Hepatocyte (in vitro differentiated cells): ENCODE measurements at regions not wholly inside any gene's neighbourhood (a gene's known extent, or its start where the extent isn't known, plus 50 kb on each side); places are given as distances from the start of the nearest gene placed in this dataset.

Experiments
- DNase-seq: peaks from one replicate; pipeline ENCODE4 v3.0.0-alpha.2; 2016; ENCODE audit warnings: low spot score
- H2AFZ ChIP-seq: fragments of 200-600 bp; sonication (generic); 2 replicates; pipeline ENCODE4 v1.6.0; 2016; ENCODE audit warnings: antibody characterized with exemption, mild to moderate bottlenecking
- H3K27ac ChIP-seq: fragments of 200-600 bp; sonication (generic); 2 replicates; pipeline ENCODE4 v1.5.1; 2016; ENCODE audit warnings: mild to moderate bottlenecking
- H3K27me3 ChIP-seq: fragments of 200-600 bp; sonication (generic); 2 replicates; pipeline ENCODE4 v1.6.1; 2016
- H3K36me3 ChIP-seq: fragments of 200-600 bp; sonication (generic); replicated peaks from 2 replicates; pipeline ENCODE4 v1.5.1; 2016; ENCODE audit warnings: low read depth; ENCODE audit not compliant: insufficient read depth
- H3K4me1 ChIP-seq: fragments of 200-600 bp; sonication (generic); 2 replicates; pipeline ENCODE4 v1.5.1; 2016; ENCODE audit warnings: mild to moderate bottlenecking, moderate library complexity; ENCODE audit not compliant: insufficient read depth
- H3K4me2 ChIP-seq: fragments of 200-600 bp; sonication (generic); 2 replicates; pipeline ENCODE4 v1.6.0; 2016
- H3K4me3 ChIP-seq: fragments of 200-600 bp; sonication (generic); 2 replicates; pipeline ENCODE4 v1.5.1; 2016; ENCODE audit warnings: mild to moderate bottlenecking
- H3K79me2 ChIP-seq: fragments of 200-600 bp; sonication (generic); 2 replicates; pipeline ENCODE4 v1.6.0; 2017; ENCODE audit warnings: mild to moderate bottlenecking
- H3K9me2 ChIP-seq: fragments of 200-600 bp; sonication (generic); replicated peaks from 2 replicates; pipeline ENCODE4 v1.6.0; 2017; ENCODE audit warnings: mild to moderate bottlenecking; ENCODE audit not compliant: insufficient read depth
- H3K9me3 ChIP-seq: fragments of 200-600 bp; sonication (generic); 2 replicates; pipeline ENCODE4 v1.5.1; 2016; ENCODE audit warnings: low read depth, mild to moderate bottlenecking
- H4K20me1 ChIP-seq: fragments of 200-600 bp; sonication (generic); 2 replicates; pipeline ENCODE4 v1.6.0; 2016; ENCODE audit warnings: mild to moderate bottlenecking; ENCODE audit not compliant: insufficient read depth, poor library complexity, severe bottlenecking
- CTCF ChIP-seq: fragments of 200-600 bp; sonication (generic); IDR thresholded peaks from 2 replicates; pipeline ENCODE4 v1.5.1; 2016; ENCODE audit warnings: antibody characterized with exemption, mild to moderate bottlenecking; ENCODE audit not compliant: poor library complexity
- EZH2 ChIP-seq: fragments of 200-600 bp; sonication (generic); IDR thresholded peaks from 2 replicates; pipeline ENCODE4 v1.6.1; 2016; ENCODE audit warnings: antibody characterized with exemption, mild to moderate bottlenecking, borderline replicate concordance
- EZH2phosphoT487 ChIP-seq: fragments of 200-600 bp; sonication (generic); IDR thresholded peaks from one replicate; pipeline ENCODE4 v1.6.1; 2018; ENCODE audit warnings: antibody characterized with exemption, mild to moderate bottlenecking, low read depth, moderate library complexity; ENCODE audit not compliant: unreplicated experiment, severe bottlenecking
- WGBS: methylation state at CpG from one replicate; pipeline ENCODE4 v1.1.6; 2016; ENCODE audit warnings: low lambda C conversion rate; ENCODE audit errors: missing lambda C conversion rate; 5-methylcytosine and 5-hydroxymethylcytosine counted together

DNA sequence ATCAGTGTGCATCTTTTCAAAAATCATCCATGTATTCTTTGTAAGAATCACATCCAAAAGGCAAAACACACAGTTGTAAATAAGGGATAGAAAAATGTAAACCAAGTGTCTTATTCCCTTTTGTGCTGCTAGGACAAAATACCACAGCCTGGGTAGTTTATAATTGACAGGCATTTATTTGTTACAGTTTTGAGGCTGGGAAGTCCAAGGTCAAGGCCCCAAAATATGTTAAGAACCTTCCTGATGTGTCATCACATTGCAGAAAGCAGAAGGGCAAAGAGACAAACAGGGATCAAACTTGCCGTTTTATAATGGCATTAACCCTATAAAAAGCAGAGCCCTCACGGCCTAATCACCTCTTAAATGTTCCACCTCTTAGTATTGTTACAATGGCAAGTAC is 364.8 kb downstream of the MED10 start:
- no peak overlapping the region for H3K4me2 ChIP-seq
- DNase-seq: no peak
- no peak overlapping the region for H2AFZ ChIP-seq
- H3K27me3 ChIP-seq: no peaks in the 10 kb centered on the region
- no peaks in the 10 kb centered on the region for H3K9me3 ChIP-seq
- H3K27ac ChIP-seq: no peak overlapping the region
- no peak overlapping the region for H3K4me3 ChIP-seq
- no peaks in the 10 kb centered on the region for H3K79me2 ChIP-seq
- no peaks in the 10 kb centered on the region for H3K4me1 ChIP-seq
- H4K20me1 ChIP-seq: no peaks in the 10 kb centered on the region
- no peaks in the 10 kb centered on the region for H3K9me2 ChIP-seq
- no peaks in the 10 kb centered on the region for H3K36me3 ChIP-seq
- 78% methylated on average over 2 of the region's 2 CpGs for WGBS
- TF ChIP-seq EZH2: no peak
- no peak for TF ChIP-seq EZH2phosphoT487
- no peak for TF ChIP-seq CTCF

DNA sequence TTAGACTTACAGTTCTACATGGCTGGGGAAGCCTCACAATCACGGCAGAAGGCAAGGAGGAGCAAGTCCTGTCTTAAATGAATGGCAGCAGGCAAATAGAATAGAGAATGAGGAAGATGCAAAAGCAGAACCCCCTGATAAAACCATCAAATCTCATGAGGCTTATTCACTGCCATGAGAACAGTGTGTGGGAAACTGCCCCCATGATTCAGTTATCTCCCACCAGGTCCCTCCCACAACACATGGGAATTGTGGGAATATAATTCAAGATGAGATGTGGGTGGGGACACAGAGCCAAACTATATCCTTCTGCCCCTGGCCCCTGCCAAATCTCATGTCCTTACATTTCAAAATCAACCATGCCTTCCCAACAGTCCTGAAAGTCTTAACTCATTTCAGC is 367.1 kb downstream of the MED10 start:
- H3K4me2 ChIP-seq: no peak overlapping the region
- WGBS: 65% methylated on average over 1 of the region's 1 CpG
- no peak overlapping the region for H3K27ac ChIP-seq
- H3K9me2 ChIP-seq: no peaks in the 10 kb centered on the region
- no peaks in the 10 kb centered on the region for H3K9me3 ChIP-seq
- H3K79me2 ChIP-seq: no peaks in the 10 kb centered on the region
- no peaks in the 10 kb centered on the region for H3K4me1 ChIP-seq
- no peak overlapping the region for H2AFZ ChIP-seq
- H3K4me3 ChIP-seq: no peak overlapping the region
- H4K20me1 ChIP-seq: no peaks in the 10 kb centered on the region
- H3K27me3 ChIP-seq: no peaks in the 10 kb centered on the region
- H3K36me3 ChIP-seq: no peaks in the 10 kb centered on the region
- no peak for DNase-seq
- TF ChIP-seq EZH2 (no peak), CTCF (no peak), EZH2phosphoT487 (no peak)

GRCh38 chr5:6006838-6007314 is 371.5 kb downstream of the MED10 start:
- Histone ChIP-seq H3K79me2 (no peaks in the 10 kb centered on the region), H3K27ac (no peak overlapping the region), H3K27me3 (no peaks in the 10 kb centered on the region), H2AFZ (no peak overlapping the region), H3K4me3 (no peak overlapping the region), H3K9me3 (no peaks in the 10 kb centered on the region), H3K4me1 (no peaks in the 10 kb centered on the region), H3K36me3 (no peaks in the 10 kb centered on the region), H3K4me2 (no peak overlapping the region), H3K9me2 (no peaks in the 10 kb centered on the region), H4K20me1 (no peaks in the 10 kb centered on the region)
- no peak for DNase-seq
- WGBS: 94% methylated on average over 4 of the region's 9 CpGs
- no peak for TF ChIP-seq CTCF
- no peak for TF ChIP-seq EZH2
- TF ChIP-seq EZH2phosphoT487: no peak
